ENCODE measurements at regions not wholly inside any gene's neighbourhood (a gene's known extent, or its start where the extent isn't known, plus 50 kb on each side); places are given as distances from the start of the nearest gene placed in this dataset.
A peak's percentile ranks its signal among the peaks of the same experiment; 100 is the strongest.

DNA sequence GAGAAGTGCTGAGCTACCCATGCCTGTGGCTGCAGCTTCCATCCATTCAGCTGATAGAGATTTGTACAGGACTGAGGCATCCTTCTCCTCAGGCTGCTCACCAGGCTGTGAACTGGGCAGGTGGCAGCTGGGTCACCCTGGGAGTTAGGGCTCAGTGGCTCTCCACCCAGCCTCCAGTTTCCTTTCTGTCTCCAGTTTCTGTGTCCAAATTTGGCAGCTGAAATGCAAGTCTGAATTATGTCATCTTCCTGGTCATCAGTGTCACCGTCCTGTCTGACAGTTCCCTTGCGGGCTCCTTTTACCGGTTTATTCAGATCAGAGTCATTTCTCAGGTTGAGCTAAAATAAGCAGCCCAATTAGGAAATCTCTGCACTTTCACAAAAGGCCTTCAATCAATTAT lies 93.3 kb downstream of the EDN1 start:
- DNase-seq: no peak

DNA sequence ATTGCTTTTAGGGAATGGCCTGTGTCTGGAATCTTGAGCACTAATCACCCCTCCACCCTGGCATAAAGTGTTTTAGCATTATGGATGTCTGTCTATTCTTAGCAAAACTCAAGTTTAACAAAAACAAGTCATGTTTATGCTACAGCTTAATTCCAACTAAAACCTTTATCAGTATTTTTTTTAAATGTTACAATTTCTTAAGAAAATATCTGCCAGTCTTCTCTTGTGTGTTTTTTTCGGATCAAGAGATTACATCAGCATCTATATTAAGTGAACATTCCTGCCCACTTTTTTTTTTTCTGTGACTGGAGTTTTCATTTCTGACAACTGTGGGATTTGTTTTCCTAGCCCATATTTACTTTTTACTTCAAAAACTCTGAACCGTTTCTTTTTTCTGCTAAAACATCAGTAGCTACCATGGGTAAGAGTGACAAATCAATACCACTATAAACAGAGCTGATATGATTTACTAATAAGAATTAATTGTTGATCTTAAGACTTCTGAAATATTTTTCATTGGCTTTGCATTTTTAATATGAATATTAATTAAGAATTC lies 94.3 kb downstream of the EDN1 start:
- no peak for DNase-seq

DNA sequence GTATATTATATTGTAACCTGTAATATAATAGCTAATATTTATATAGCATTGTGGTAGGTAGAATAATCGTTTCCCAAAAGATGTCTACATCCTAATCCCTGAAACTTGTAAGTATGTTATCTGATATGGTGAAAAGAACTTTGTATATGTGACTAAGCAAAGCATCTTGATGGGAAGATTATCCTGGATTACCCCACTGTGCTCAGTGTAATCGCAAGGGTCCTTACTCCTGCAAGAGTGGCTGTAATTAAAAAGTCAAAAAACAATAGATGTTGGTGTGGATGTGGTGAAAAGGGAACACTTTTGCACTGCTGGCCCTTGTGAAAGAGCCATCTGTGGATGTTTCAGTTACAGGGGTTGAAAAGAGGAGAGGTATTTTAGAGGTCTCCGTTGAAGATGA lies 95.2 kb downstream of the EDN1 start:
- no peak for DNase-seq

DNA sequence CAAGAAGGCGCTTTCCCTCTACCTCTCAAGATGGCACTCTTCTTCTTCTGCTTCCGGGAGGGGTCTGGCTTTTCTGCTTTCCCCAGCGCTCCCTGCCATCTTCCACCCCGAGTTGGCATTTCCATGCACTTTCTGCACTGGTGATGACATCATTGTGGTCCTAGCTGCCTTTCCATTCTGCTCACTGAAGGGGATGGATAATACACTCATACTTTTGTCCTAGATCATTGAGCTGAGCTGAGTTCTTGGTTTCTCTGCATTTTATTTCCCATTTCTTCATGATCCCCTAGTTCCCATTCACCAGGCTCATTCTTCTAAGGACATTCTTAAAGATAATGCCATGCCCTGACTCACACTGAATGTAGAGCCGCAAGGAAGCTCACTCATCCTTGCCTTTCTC lies 96.7 kb downstream of the EDN1 start:
- no peak for DNase-seq

DNA sequence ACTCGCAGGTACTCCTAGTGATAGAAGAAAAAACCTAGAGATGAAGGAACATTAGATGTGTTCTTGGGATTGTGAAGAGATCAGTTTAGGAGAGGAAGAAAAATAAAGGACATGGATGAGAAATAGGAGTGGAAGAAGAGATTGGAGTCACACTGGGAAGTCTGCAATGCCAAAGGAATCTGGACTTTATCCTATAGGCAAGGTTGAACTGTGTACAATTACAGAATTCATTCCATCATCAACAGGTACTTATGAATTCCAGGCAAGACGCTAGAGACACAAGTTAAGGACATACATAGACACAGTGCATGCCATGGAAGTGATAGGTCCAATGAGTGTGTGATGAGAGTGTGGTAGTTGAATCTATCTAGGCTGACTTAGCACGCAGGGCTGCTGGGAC lies 101.3 kb downstream of the EDN1 start:
- DNase-seq: no peak

DNA sequence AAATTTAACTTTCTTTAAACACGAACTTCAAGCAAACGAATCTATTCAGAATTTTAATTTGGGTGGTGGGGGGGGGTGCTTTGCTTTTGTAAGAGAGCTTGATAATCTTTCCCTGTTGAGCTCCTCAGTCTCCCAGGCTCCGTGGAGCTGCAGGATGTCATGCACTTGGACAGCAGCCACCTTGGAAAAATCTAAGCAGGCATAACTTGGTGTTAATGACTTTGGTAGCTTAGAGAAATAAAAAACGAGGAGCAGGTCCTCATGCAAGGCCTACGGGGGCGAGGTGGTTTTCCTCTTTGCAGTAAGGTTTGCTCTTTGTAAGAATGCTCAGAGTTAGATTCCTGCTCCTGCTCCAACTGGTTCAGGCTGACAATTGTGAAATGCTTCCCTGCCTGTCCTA lies 102.3 kb downstream of the EDN1 start:
- DNase-seq: no peak

DNA sequence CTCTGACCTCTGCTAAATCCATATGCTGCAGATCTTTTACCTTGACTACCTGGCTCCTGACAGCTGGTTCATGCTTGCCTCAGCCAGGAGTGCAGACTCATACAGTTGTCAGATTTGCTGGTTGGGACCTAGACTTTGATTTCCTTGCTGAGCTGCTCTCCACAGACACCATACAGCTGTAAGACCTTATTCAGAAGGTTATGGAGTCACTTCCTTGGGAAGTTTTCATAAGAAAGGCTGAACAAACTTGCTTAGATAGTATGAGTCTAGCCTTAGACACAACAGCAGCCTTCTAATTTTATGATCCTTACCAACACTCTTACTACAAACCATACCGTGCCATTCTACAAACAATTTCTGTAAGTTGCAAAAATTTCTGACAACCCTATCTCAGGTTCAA lies 102.9 kb downstream of the EDN1 start:
- DNase-seq: no peak

DNA sequence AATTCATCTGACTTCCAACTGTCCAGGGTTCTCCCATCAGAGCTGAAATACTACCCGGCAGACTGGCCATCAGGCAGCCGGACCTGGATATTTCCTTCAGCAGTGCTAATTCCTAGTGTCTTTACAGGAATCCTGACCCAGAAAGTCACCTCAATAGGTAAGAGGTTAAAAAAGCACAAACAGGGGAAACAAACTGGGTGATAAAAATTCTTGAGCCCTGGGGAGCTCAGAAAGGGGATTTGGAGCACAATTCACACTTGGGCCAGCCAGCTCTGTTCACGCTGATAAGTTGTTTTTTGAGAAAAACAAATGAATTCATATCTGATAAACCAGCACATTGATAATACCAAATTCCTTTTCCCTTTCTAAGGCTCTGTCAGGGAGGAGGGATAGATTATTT lies 104.0 kb downstream of the EDN1 start:
- no peak for DNase-seq

DNA sequence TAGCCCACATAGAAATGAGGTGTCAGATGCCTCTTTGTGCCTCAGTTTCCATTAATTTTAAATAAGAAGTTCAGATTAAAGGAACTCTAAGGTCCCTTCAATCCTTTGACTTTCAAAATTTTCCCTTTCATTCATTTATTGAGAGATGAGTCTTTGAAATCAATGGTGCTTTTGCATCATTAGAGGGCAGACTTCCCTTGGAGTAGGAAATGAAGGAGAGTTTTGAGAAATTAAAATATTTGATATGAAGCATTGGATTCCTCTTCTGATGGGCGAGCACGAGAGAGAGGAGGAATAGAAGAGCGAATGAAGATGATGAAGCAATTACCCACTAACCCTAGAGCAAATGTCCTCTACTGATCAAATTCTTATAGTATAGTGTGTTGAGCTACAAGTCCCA lies 105.7 kb downstream of the EDN1 start:
- peak in 1 of 2 experiments; percentile 20 for DNase-seq

DNA sequence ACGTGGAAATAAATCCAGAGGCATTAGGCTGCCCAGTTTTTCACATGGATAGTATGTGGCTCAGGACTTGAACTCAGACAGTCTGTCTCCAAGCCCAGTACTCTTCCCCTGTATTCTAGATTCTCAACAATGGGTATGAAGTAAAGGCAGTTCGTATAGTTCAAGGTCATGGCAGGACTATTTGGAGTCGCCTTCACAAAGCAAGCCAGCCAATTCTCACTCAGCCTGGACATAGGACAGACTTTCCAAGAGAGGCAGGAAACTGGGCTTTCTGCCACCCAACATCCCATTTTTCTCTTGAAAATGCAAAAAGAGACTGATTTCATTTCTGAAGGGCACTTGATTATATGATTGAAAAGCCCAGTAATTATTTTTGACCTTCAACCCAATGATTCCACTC lies 111.0 kb downstream of the EDN1 start:
- no peak for DNase-seq

DNA sequence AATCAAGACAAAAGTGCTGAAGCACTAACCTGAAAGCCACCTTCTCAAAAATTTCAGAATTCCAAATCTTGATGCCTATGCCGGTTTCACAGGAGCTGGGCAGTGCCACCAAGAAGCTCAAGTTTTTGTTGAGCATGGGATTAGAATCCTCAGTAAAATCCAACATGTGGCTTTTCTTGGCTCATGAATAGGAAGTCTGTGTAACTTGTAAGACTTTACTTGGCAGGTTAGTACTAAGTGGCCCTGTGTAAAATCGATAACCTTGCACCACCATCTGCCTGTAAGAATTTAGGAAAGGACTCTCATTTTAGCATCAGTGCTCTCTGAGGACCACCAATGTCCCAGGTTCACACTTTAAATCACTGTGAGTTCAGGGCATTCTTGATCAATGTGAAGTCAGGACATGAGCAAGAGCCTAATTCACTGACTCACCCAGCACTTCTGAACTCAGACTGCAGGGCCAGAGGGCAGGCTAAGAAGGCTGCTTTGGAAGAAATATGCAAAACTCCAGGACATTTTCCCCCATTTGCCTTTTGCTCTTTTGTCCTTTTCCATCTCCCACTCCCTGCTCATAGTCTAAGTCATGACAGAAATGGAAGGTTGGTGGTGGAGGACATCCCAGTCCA lies 113.2 kb downstream of the EDN1 start:
- no peak for DNase-seq

DNA sequence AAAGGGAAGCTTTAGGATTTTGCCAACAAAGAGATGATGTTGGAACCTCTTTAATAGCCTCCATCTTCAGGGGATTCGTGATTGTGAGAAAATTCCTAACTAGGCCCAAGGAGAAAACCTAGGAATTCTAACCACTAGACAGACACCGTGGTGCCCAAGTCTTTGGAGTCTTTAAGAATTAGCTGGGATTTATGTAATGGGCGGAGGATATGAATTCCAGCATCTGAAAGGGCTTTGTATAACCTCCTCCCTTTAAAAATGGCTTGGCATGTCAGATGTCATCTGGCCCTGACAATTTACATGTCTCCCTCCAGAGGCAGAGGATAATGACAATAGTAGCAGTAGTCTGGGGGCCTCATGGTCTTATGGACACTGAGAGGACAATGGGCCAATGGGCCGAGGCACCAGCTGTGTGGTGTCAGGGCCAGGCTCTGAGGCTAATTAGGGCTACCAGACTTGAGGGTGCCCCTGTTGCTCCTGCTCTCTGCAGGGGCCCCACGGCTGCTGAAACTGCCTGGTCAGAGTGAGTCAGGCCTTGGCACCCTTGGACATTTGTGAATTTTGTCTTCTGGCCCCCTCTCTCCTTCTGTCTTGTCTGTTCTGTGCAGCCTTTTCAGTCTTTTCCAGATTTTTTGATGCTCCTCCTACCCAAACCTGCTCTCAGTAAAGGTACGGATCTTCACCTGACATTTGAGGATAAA lies 113.9 kb downstream of the EDN1 start:
- no peak for DNase-seq

DNA sequence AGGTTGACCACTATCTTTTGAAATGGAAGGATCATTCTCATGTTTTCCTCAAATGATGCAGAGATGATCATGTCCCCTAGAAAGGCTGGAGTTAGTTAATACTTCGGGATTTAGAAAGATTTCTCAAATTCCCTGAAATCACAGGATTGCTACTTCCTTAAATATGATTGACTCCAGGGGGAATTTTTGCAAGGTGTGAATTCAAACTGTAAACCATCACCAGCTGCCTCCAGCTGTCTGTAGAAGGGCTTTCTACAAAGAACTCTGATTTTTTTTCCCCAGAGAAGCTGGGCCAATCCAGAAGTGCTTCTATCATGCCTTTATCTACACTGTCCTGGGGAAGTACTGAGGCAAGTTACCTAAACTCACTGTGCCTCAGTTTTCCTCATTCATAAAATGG lies 114.5 kb downstream of the EDN1 start:
- DNase-seq: no peak

DNA sequence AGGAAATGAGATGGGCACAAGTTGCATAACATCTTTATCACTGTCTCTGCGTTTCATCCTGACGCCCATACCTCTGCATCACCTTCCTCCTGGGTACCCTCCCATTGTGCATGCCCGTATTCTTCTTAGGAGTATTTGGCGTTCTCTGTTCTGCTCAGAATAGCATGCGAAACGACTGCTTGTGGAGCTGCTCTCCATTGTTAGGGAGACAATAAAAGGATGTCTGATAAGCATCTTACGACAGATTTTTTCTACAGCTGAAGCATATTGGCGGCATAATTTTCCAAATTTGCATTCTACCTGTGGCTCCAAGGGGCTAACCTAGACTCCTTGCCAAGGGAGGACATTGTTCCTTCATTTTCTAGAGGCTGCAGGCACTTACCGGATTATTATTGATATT lies 118.6 kb downstream of the EDN1 start:
- DNase-seq: no peak

DNA sequence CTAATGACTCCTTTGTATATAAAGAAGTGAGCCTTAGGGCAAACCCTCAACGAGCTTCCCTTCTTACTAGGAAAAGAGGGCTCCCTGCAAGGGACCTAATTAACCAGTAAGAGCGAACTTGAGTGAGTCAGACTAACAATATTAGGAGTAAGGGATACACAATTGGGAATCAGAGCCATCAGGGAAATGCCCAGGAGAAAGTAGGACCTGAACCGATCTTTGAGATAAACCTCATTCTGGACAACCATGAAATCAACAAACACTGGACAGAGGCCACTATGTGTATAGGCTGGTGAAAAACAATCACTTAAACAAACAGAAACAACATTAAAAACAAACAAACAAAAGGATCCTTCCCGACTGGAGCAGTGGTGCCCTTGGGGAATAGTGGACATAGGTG lies 120.8 kb downstream of the EDN1 start:
- no peak for DNase-seq

DNA sequence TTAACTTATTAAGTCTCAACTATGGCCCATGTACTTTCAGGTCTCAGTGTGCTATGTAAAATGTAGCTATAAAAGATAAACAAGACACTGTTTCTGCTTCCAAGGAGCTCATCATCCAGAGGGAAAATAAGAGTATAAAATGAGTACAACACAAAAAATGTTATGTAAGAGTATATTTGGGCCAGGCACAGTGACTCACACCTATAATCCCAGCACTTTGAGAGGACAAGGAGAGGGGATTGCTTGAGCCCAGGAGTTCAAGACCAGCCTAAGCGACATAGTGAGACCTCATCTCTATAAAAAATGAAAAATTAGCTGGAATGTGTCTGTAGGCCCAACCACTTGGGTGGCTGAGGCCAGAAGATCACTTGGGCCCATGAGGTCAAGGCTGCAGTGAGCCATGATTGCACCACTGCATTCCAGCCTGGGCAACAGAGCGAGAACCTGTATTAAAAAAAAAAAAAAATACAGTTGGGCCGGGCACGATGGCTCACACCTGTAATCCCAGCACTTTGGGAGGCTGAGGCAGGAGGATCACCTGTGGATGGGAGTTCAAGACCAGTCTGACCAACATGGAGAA lies 124.0 kb downstream of the EDN1 start:
- no peak for DNase-seq

DNA sequence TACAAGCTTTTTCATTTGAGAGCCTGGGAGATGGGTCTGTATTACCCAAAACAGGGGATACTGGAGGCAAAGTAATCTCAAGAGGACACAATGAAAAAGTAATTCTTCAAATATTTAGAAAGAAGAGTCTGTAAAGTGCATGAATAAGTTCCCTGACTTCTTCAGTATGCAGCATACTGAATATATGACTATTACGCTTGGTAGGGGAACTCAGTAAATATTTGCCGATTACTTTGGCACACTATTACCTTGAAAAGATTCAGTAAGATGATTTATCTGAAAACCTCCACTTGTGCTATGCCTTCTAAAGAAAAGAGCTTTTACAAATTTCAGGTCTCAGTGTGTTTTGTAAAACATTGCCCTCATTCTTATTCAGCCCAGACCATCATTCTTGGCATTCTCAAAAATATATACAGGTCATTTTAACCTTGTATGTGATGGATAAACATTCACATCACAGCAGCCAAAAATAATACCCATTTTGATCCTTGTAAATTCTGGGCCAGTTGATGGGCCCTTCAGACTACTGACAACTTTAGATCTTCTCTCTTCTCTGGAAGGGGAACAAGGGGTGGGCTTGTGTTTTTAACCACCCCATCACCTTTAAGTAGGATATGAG lies 125.9 kb downstream of the EDN1 start:
- DNase-seq: no peak

DNA sequence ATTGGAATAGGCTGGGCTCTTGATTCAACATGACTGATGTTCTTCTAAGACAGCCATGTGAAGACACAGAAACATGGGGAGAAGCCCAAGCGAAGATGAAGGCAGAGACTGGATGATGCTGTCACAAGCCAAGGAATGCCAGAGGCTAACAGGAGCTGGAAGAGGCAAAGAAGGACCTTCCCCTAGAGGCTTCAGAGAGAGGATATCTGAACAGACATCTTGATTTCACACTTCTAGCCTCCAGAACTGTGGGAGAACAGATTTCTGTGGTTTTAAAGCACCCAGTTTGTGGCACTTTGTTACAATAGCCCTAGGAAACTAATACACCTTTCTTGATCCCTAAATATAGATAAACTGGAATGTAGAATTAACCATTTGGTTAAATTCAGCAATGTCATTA lies 127.0 kb downstream of the EDN1 start:
- no peak for DNase-seq

DNA sequence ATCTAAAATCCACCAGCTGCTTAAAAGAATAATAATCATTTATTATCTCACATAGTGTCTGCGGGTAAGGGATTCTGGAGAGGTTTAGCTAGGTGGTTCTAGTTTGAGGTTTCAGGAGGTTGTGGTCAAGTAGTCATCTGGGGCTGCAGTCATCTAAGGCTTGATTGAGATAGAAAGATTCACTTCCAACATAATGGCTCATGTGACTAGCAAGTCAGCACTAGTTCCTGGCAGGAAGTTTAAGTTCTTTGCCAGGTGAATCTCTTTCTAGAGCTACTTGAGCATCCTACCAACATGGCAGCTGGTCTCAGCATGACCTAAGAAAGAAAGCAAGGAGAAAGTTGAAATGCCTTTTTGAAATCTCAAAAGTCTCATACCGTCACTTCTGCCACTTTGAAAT lies 128.8 kb downstream of the EDN1 start:
- DNase-seq: no peak

DNA sequence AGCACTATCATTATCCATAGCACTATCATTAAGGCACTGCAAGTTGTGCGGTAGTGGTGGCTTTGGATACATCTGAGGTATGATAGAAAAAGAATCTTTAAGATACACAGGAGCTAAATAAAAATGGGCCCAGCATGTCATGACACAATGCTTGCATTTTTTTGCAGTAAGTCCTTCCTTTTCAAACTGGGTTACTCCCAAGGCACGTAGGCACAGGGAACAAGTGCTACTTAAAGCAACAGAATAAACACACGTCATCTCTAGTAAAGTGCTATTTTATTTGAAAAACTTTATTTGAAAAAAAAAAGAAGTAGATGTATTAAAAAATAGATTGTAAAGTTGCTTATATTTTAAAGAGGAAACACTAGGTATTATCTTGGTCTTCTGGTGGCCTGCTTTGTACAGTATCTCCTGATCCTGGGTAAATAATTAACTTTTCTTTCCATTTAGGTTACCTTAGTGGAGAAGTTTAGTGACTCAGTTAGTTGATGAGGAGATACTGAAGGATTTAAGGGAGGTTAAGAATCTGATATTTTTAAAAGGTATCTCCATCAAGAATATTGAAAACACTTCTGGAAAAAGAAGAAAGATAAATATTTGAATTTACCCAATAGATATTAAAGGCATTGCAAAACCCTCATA lies 129.6 kb downstream of the EDN1 start:
- peak in 1 of 2 experiments; percentile 11 for DNase-seq

DNA sequence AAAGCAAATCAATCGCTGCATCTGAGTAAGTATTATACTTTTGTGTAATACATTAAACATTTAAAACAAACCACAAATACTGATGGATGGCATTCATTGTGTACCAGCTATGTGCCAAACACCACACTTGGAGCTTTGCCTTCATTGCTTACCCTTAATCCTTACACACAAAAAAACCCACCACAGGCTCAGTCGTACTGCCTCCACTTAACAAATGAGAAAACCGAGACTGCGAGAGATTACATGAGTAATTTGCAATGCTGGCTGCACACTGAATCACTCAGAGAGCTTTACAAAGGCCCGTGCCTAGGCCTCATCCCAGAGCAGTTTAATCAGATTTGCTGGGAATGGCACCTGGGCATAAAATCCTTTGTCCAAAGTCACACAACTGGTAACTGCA lies 130.5 kb downstream of the EDN1 start:
- DNase-seq: no peak

DNA sequence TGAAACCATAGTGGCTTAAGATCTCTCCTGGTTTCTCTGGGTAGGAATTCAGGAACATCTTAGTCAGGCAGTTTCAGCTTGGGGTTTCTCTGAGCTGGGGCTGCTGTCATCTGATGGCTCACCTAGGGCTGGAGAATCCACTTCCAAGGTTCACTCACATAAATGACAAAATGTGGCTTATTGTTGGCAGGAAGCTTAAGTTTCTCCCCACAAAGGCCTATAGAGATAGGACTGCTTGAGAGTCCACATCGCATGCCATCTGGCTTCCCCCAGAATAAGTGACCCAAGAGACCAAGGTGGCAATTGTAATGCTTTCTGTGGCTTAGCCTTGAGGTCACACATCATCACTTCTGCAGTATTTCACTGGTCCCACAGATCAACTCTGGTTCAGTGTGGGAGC lies 131.4 kb downstream of the EDN1 start:
- no peak for DNase-seq

DNA sequence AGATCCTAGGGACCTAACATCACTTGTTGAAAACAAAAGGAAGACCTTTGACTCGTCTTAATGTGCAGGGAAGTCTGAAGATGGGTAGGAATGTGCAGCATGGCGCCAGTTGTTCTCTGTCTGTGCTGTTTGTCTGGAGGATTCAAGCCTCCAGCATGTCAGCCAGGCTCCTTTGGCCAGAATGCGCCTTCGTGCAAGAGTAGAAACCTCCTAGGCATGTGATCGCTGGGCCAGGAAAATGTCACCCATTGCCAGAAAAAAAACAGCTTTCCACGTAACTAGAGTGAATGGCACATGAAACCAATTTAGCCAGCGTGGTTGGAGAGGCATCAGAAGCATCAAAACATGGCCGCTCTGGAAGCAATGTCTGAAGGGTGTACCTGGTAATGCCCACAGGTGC lies 132.7 kb downstream of the EDN1 start:
- no peak for DNase-seq

DNA sequence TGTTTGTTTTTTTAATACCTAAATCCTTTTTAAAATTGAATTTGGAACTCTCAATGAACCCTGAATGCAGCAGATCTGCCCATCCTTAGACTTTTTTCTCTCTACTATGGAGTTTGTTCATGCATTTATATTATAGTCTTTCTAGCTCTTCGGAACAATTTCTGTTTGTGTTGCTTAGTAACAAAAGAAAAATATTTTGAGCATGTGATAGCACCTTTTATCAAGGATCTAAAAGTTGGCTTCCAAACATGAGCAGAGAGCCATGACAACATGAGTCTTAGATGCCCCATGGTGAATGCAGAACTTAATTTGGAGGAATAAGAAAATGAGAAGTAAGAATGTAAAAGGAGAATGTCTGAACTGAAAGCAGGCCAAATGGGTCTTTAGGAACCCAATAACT lies 133.7 kb downstream of the EDN1 start:
- no peak for DNase-seq

Measured in NCI-H526 (cell line).